GM21381 (cell line): ENCODE measurements at regions not wholly inside any gene's neighbourhood (a gene's known extent, or its start where the extent isn't known, plus 50 kb on each side); places are given as distances from the start of the nearest gene placed in this dataset.

ENCODE experiments used
- ATAC-seq: cut with Tn5 transposase; IDR thresholded peaks from one replicate; pipeline ENCODE4 v1.9.1; 2021; ENCODE audit warnings: mild to moderate bottlenecking, moderate library complexity; ENCODE audit not compliant: unreplicated experiment

- ATAC-seq, result no peak
Measured at GRCh38 chr17:69943058-69943457, 132.0 kb upstream of the KCNJ16 start.

GRCh38 chr17:69944406-69944805 lies 130.6 kb upstream of the KCNJ16 start:
- no peak for ATAC-seq

GRCh38 chr17:69945698-69946185 lies 129.3 kb upstream of the KCNJ16 start:
- no peak for ATAC-seq

- no peak for ATAC-seq
Measured at GRCh38 chr17:69947027-69947759, 127.8 kb upstream of the KCNJ16 start.

- no peak for ATAC-seq
Measured at GRCh38 chr17:69948406-69948805, 126.6 kb upstream of the KCNJ16 start.

GRCh38 chr17:69949496-69949895 lies 125.5 kb upstream of the KCNJ16 start:
- ATAC-seq, result no peak

GRCh38 chr17:69949973-69950695 lies 124.9 kb upstream of the KCNJ16 start:
- ATAC-seq, result no peak

- ATAC-seq, result no peak
Measured at GRCh38 chr17:69950701-69951418, 124.2 kb upstream of the KCNJ16 start.

- no peak for ATAC-seq
Measured at GRCh38 chr17:69954241-69954925, 120.6 kb upstream of the KCNJ16 start.

- ATAC-seq, result no peak
Measured at GRCh38 chr17:69958063-69958462, 117.0 kb upstream of the KCNJ16 start.

GRCh38 chr17:69959283-69959682 lies 115.7 kb upstream of the KCNJ16 start:
- ATAC-seq, result no peak

GRCh38 chr17:69960755-69961154 lies 114.3 kb upstream of the KCNJ16 start:
- no peak for ATAC-seq

- ATAC-seq, result no peak
Measured at GRCh38 chr17:69961501-69962145, 113.4 kb upstream of the KCNJ16 start.

GRCh38 chr17:69962436-69962995 lies 112.5 kb upstream of the KCNJ16 start:
- no peak for ATAC-seq

- ATAC-seq, result no peak
Measured at GRCh38 chr17:69967910-69968411, 107.1 kb upstream of the KCNJ16 start.

GRCh38 chr17:69969897-69970296 lies 105.1 kb upstream of the KCNJ16 start:
- ATAC-seq, result no peak

GRCh38 chr17:69972251-69972650 lies 102.8 kb upstream of the KCNJ16 start:
- no peak for ATAC-seq

- no peak for ATAC-seq
Measured at GRCh38 chr17:69975808-69976207, 99.2 kb upstream of the KCNJ16 start.

GRCh38 chr17:69978056-69978646 lies 96.9 kb upstream of the KCNJ16 start:
- no peak for ATAC-seq

GRCh38 chr17:69981441-69981840 lies 93.6 kb upstream of the KCNJ16 start:
- ATAC-seq, result no peak
